A549 (cell line): ENCODE measurements at regions not wholly inside any gene's neighbourhood (a gene's known extent, or its start where the extent isn't known, plus 50 kb on each side); places are given as distances from the start of the nearest gene placed in this dataset.

ENCODE experiments used
- CTCF ChIP-seq: fragments of >200 bp; sonication (Bioruptor Twin); formaldehyde crosslinking; IDR thresholded peaks from 3 replicates; pipeline ENCODE4 v1.5.1; 2016
- HMGXB4 ChIP-seq: fragments of 250-450 bp; sonication (Bioruptor Pico); IDR thresholded peaks from 2 replicates; pipeline ENCODE4 v1.5.0; 2021; ENCODE audit warnings: mild to moderate bottlenecking, moderate library complexity, borderline replicate concordance
- PBX3 ChIP-seq: IDR thresholded peaks from 2 replicates; pipeline ENCODE4 v1.6.1; 2012
- RNF2 ChIP-seq: fragments of 200-600 bp; sonication (generic); IDR thresholded peaks from 2 replicates; pipeline ENCODE4 v1.6.1; 2016; ENCODE audit warnings: low read depth, mild to moderate bottlenecking, antibody characterized with exemption, moderate library complexity, borderline replicate concordance

GRCh38 chr10:78640796-78641636, 427.8 kb upstream of the ZMIZ1 start:
- TF ChIP-seq CTCF (no peak), RNF2 (no peak), PBX3 (no peak), HMGXB4 (CRISPR knock-in tag) (no peak)
